ENCODE measurements at regions not wholly inside any gene's neighbourhood (a gene's known extent, or its start where the extent isn't known, plus 50 kb on each side); places are given as distances from the start of the nearest gene placed in this dataset.
A peak's percentile ranks its signal among the peaks of the same experiment; 100 is the strongest.

GRCh38 chr13:77423296-77423695 lies 96.4 kb upstream of the MYCBP2 start:
- DNase-seq: peak in 1 of 56 donors; percentile 0

GRCh38 chr13:77422724-77423123 lies 95.8 kb upstream of the MYCBP2 start:
- no peak for DNase-seq

GRCh38 chr13:77417897-77418296 lies 91.0 kb upstream of the MYCBP2 start:
- no peak for DNase-seq

GRCh38 chr13:77416666-77417212 lies 89.8 kb upstream of the MYCBP2 start:
- DNase-seq: no peak

GRCh38 chr13:77415253-77416071 lies 88.6 kb upstream of the MYCBP2 start:
- no peak for DNase-seq

GRCh38 chr13:77412860-77413259 lies 86.0 kb upstream of the MYCBP2 start:
- DNase-seq: no peak

GRCh38 chr13:77412116-77412635 lies 85.3 kb upstream of the MYCBP2 start:
- DNase-seq: no peak

GRCh38 chr13:77409412-77409811 lies 82.5 kb upstream of the MYCBP2 start:
- DNase-seq: no peak

GRCh38 chr13:77406644-77407440 lies 79.9 kb upstream of the MYCBP2 start:
- no peak for DNase-seq

GRCh38 chr13:77398825-77399620 lies 72.1 kb upstream of the MYCBP2 start:
- DNase-seq: no peak

- no peak for DNase-seq
Measured at GRCh38 chr13:77397636-77398035, 70.7 kb upstream of the MYCBP2 start.

- DNase-seq: no peak
Measured at GRCh38 chr13:77391475-77391874, 64.6 kb upstream of the MYCBP2 start.

- DNase-seq: no peak
Measured at GRCh38 chr13:77390391-77390790, 63.5 kb upstream of the MYCBP2 start.

- DNase-seq: peak in 2 of 56 donors; percentile 1 to 7
Measured at GRCh38 chr13:77389625-77390000, 62.7 kb upstream of the MYCBP2 start.

- DNase-seq: peak in 25 of 56 donors; percentile 3 to 59 (median 26)
Measured at GRCh38 chr13:77388944-77389624, 62.2 kb upstream of the MYCBP2 start.

- DNase-seq: no peak
Measured at GRCh38 chr13:77387607-77388200, 60.8 kb upstream of the MYCBP2 start.

- DNase-seq: no peak
Measured at GRCh38 chr13:77386880-77387606, 60.1 kb upstream of the MYCBP2 start.

- DNase-seq: no peak
Measured at GRCh38 chr13:77386046-77386445, 59.2 kb upstream of the MYCBP2 start.

- no peak for DNase-seq
Measured at GRCh38 chr13:77384999-77385398, 58.1 kb upstream of the MYCBP2 start.

- no peak for DNase-seq
Measured at GRCh38 chr13:77383097-77383496, 56.2 kb upstream of the MYCBP2 start.
